HT1080 (cell line): ENCODE measurements at regions not wholly inside any gene's neighbourhood (a gene's known extent, or its start where the extent isn't known, plus 50 kb on each side); places are given as distances from the start of the nearest gene placed in this dataset.
"Not testable (repeated sequence)": the region's sequence is repeated elsewhere in the genome, so short reads cannot be mapped to it uniquely, and the experiment has no call there.

Experiments
- DNase-seq: peaks from one replicate; pipeline ENCODE4 v3.0.0-alpha.2; 2015; ENCODE audit warnings: low read depth

- DNase-seq: peak; percentile 49
Observed at GRCh38 chr1:58836408-58836807, 52.6 kb upstream of the JUN start.

DNA sequence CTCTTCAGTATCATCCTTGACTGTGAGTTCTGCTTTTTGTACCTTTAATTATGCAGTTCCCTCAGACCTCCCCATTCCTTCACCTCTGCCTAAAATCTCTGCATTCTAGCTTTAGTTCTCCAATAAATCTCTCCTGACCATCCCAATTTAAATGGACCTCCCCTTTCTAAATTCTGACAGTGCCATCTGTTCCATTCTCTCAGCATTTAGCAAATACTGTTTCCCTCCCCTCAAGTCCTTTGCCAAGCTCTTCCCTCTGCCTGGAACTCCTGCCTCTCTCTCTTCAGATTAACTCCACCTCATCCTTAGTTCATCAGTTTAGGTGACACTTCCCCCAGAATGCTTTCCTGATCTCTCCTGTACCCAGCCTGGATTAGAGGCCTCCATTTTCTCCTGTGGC is 54.0 kb upstream of the JUN start:
- no peak for DNase-seq

DNA sequence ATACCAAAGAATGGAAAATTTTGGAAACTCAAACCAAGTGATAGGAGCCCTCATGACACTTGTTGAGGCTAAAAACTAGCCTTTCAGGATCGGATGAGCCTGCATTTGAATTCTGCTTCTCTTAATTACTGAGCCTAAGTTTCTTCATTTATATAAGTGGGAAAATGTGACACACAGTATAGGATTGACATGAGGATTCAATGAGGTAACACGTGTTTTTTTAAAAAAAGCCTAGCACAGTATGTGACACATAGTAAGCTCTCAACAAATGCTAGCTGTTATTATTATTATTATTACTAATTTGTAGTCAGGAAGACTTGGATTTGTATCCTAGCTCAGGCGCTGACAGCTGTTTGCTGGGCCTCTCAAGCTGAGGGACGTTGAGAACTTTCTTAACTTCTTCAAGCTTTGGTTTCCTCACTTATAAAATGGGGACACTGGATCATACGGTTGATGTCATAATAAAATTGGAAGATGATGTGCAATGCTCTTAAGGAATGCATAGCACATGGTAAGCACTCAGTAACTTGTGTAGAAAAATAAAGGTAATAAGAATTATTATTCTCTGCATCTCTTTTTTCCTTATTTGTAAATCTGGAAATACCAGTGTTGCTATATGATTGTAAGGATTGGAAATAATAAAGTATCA is 55.4 kb upstream of the JUN start:
- DNase-seq: no peak

- DNase-seq: peak; percentile 66
Observed at GRCh38 chr1:58839846-58840835, 56.3 kb upstream of the JUN start.

DNA sequence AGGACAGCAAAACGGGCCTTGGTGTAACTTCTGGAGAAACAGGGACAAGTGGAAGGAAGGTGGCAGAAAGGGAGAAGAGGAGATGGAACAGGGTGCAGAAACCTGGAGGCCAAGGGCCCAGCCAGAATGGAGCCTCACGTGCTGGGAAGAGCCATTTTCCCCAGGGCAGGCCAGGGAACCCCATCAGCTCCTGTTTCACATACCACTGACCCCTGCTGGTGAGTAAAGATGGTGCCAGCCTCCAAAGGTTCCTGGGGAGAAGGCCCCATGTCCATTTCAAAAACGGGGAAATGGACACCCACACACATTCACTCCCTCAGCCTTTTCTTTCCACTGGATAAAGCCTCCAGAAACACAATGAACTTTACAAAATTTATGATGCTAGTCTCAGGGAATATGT is 57.6 kb upstream of the JUN start:
- peak; percentile 14 for DNase-seq

DNA sequence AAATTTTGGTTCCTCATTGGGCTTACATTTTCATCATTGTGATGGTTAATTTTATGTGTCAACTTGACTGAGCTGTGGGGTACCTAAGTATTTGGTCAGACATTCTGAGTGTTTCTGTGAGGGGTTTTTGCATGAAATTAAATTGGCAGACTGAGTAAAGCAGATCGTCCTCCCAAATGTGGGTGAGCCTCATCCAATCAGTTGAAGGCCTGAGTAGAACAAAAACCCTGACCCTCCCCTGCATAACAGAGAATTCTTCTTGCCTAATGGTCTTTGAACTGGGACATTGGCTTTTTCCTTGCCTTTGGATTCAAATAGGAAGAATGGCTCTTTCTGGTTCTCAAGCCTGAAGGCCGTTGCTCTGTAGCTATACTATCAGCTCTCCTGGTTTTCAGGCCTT is 59.1 kb upstream of the JUN start:
- DNase-seq: no peak

GRCh38 chr1:58844176-58844575 is 60.3 kb upstream of the JUN start:
- no peak for DNase-seq

GRCh38 chr1:58845942-58846341 is 62.1 kb upstream of the JUN start:
- no peak for DNase-seq

GRCh38 chr1:58848818-58849411 is 65.1 kb upstream of the JUN start:
- peak; percentile 100 for DNase-seq

DNA sequence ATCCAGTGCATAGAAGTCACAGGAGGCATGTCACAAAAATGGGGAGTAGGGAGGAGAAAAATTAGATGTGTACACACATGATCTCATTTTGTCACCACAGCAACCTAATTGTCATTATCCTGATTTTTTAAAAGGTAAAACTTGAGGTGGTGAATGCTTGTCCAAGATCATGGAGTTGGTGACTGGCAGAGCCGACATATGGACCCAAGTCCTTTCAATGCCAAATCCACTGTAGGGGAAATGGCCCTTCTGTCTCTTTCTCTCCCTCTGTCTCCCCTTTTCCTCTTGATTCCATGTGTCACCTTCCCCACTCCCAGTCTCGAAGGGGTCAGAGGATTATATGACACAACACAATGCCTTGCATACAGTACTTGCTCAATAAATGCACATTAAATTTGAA is 65.7 kb upstream of the JUN start:
- no peak for DNase-seq

DNA sequence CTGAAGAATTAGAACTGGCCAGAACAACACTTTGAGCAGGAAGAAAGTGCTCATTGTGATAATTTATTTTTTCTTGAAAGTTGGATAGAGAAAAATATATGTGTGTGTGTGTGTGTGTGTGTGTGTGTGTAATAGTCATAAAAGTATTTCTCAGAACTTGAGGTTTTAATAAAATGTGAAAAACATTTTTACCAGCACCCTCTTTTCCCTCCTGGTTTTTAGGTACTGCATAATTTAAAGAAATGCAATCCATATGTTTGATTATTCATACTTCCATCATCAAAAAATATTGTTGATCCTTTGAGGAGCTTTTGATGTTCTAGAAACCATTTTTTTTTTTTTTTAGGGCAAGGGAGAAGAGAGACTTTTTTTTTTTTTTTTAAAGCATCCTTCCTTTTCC is 66.8 kb upstream of the JUN start:
- no peak for DNase-seq

- no peak for DNase-seq
Observed at GRCh38 chr1:58852731-58853485, 69.1 kb upstream of the JUN start.

DNA sequence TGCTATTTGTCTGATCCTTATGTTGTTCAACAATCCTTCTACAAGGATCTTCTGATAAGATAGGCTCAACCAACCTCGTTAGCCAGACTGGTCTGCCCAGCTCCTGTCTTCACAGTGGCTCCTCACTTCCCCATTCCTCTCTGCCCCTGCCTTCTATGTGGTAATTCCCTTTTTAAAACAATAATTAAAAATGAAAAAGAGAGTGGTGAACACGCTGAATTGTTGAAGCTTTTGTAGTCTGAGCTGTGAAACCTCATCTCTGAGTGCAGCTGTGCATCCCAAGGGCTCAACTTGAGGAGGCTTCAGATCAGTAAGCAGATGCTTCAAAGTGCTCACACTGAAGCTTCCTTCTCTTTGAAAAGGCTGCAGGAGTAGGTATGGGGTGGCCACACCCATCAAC is 70.7 kb upstream of the JUN start:
- no peak for DNase-seq

DNA sequence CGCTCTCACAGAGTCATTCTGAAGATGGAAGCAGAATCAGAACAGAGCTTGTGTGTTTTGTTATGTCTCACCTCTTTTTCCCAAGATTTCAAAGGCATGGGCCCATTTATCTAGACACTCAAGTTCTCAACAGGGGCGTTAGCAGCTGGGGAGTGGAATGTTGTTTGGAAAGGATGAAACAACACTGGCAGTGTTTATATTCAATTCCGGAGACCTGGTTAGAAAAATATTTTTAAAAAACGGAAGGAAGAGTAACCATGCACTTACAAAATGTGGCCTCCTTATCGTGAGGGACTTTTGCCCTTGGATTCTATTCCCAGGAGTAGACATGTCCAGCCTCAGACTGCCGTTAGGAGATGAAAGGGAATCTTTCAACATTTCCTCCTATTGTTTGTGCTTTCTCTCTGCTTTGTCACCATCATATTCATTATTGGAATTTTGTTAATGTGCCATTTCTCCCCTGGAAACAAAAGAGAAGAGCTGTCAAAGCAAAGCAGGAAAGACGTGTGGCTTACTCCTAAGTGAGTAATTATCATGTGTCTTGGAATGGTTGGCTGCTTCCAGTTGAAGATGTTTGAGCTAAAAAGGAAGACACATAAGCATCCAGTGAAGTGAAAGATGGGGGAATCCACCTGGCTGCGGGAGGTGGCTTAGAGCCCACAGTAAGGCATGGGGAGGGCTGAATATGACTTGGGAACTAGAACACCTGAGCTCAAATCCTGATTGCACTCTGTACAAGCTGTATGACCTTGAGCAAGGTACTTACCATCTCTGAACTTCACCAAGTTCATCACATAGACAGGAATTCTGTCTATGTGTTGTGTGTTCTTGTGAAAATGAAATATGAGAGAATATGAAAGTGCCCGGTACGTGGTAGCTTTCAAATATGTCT is 71.7 kb upstream of the JUN start:
- peak; percentile 67 for DNase-seq

- not testable (repeated sequence) for DNase-seq
Observed at GRCh38 chr1:58856281-58856680, 72.4 kb upstream of the JUN start.

GRCh38 chr1:58857680-58858673 is 74.1 kb upstream of the JUN start:
- no peak for DNase-seq

- no peak for DNase-seq
Observed at GRCh38 chr1:58859769-58860485, 76.1 kb upstream of the JUN start.

GRCh38 chr1:58861076-58861475 is 77.2 kb upstream of the JUN start:
- no peak for DNase-seq

DNA sequence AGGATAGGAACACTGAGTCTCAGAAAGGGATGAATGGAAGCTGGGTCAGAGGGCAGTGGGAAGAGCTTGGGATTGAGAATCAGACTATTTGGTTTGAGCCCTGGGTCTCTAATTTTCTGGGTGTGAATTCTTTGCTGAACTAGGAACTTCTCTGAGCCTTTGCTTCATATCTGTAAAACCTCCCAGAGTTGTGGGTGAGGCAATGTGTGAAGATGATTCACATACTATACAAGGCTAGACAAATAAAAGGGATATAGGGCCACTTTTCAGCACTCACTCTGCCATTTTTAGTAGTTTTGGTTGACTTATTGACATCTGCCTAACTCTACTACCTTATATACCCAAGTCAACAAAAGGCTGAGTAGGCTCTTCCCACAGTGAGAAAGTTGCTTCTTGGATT is 77.7 kb upstream of the JUN start:
- no peak for DNase-seq
